Motor neuron (in vitro differentiated cells): ENCODE measurements at regions not wholly inside any gene's neighbourhood (a gene's known extent, or its start where the extent isn't known, plus 50 kb on each side); places are given as distances from the start of the nearest gene placed in this dataset.
A peak's percentile ranks its signal among the peaks of the same experiment; 100 is the strongest.

Experiments used
- ATAC-seq, 8 experiments: fragments of 200-7000 bp; cut with Tn5 transposase; replicated peaks in 6 of 8; 2 replicates each; pipeline ENCODE4 v1.8.0; 2021; ENCODE audit warnings: mild to moderate bottlenecking in 8 of 8, moderate library complexity in 8 of 8
- H3K27ac ChIP-seq, 2 donors: fragments of 250-450 bp; sonication (Bioruptor Pico); 2 replicates each; pipeline ENCODE4 v1.9.0; 2021; ENCODE audit warnings: antibody characterized with exemption in 2 of 2, mild to moderate bottlenecking in 2 of 2, moderate library complexity in 1 of 2
- H3K4me1 ChIP-seq, 2 donors: fragments of 250-450 bp; sonication (Bioruptor Pico); replicated peaks in 1 of 2; 2 replicates each; pipeline ENCODE4 v1.6.1; 2021; ENCODE audit warnings: antibody characterized with exemption in 2 of 2, mild to moderate bottlenecking in 2 of 2, moderate library complexity in 1 of 2
- H3K4me3 ChIP-seq, 5 donors: fragments of 250-450 bp; sonication (Bioruptor Pico); 2 replicates each; pipeline ENCODE4 v1.9.0; 2021; ENCODE audit warnings: antibody characterized with exemption in 5 of 5, mild to moderate bottlenecking in 5 of 5, moderate library complexity in 4 of 5
- WGBS, 10 experiments: fragments of 450-650 bp; shearing (Covaris generic); methylation state at CpG; one replicate each; pipeline ENCODE4 v1.0.0; 2022; 5-methylcytosine and 5-hydroxymethylcytosine counted together
- in situ Hi-C, 9 experiments: fragments of 400-800 bp; cut with MboI; loops; one replicate each; pipeline ENCODE4 v1.15.0; 2021; ENCODE audit warnings: low sequenced_read_pairs in 9 of 9, low pct_unique_long_range_greater_than_20kb in 2 of 9; ENCODE audit not compliant: unreplicated experiment in 9 of 9

DNA sequence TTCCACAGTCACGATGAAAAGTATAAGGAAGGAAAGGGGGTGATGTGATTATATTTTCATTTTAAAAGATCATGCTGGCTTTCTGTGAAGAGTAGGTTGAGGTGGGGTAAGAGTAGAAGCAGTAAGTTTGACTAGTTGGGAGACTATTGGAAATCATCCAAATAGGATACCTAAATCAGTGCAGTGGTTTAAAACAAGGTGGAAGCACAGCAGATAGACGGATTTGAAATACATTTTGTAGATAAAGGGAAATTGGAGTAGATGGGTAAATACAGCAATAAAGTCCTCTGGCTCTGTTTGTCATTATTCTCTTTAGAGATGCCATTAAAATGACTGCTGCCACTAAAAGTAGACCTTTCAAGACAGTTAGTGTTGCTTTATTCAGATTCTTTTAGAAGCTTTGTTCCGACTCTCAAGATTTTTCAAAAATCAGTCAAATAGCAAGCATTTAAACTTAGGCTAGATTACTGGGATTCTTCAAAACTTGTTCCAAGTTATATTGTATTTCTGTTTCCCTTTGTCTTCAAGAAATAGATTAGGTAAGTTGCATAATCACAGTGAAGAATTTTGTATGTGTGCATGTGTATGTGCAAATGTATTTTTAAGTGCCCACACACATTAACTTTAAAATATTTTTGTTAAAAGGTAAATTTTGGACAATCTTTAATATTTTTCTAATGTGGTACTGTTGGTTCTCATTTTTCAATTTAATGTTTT, 61.7 kb upstream of the DTNA start:
- 59 to 100% (median 96%) methylated on average over 1 to 3 of the region's 3 CpGs; no CpG with 5 or more reads in 1 of the 10 experiments for whole genome bisulfite sequencing, 10 experiments
- in situ Hi-C loops: loop anchor here in 1 of 9 experiments (25.0 kb wide), 1 partner anchor 286 kb away; no protein-coding TSS in a partner anchor
- ATAC-seq: no peak
- H3K4me3 ChIP-seq: no peak overlapping the region
- H3K4me1 ChIP-seq: peaks cover 0 to 6% of the 10 kb centered on the region in 2 donors
- H3K27ac ChIP-seq: no peak overlapping the region

DNA sequence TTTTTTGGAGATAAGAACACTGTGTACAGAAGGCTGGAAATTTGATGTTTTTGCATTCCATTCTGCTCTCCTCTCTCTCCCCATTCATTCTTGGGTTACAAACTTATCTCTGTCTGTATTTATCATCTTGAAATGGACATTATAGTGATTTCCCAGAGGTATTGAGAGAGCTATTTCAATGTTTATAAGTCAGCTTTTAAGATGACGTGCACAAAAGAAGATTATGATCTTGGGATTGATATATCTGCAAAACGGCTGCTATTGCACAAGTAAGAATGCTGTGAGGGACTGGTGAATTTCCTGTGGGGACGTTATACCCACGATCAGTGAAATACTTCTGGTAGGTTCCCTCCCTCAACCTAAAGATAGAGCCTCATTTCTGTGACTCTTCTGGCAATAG, 61.0 kb upstream of the DTNA start:
- no peak overlapping the region for H3K4me3 ChIP-seq
- peak in 1 of 8 experiments; percentile 19 for ATAC-seq
- WGBS, 10 experiments: 10 to 82% (median 48%) methylated on average over 2 to 4 of the region's 4 CpGs; no CpG with 5 or more reads in 2 of the 10 experiments
- in situ Hi-C loops: loop anchor here in 1 of 9 experiments (25.0 kb wide), 1 partner anchor 287 kb away; no protein-coding TSS in a partner anchor
- no peak overlapping the region for H3K27ac ChIP-seq
- peaks cover 0 to 6% of the 10 kb centered on the region in 2 donors for H3K4me1 ChIP-seq

- 31 to 100% (median 70%) methylated on average over 1 to 5 of the region's 5 CpGs for WGBS, 10 experiments
- ATAC-seq: no peak
- Histone ChIP-seq H3K4me1 (peaks cover 0 to 6% of the 10 kb centered on the region in 2 donors), H3K27ac (no peak overlapping the region), H3K4me3 (no peak overlapping the region)
- in situ Hi-C loops: loop anchor here in 3 of 9 experiments (25.0 kb wide), 2 partner anchors 112 to 137 kb away; no protein-coding TSS in a partner anchor
Observed at GRCh38 chr18:34650121-34650545, 60.0 kb upstream of the DTNA start.

DNA sequence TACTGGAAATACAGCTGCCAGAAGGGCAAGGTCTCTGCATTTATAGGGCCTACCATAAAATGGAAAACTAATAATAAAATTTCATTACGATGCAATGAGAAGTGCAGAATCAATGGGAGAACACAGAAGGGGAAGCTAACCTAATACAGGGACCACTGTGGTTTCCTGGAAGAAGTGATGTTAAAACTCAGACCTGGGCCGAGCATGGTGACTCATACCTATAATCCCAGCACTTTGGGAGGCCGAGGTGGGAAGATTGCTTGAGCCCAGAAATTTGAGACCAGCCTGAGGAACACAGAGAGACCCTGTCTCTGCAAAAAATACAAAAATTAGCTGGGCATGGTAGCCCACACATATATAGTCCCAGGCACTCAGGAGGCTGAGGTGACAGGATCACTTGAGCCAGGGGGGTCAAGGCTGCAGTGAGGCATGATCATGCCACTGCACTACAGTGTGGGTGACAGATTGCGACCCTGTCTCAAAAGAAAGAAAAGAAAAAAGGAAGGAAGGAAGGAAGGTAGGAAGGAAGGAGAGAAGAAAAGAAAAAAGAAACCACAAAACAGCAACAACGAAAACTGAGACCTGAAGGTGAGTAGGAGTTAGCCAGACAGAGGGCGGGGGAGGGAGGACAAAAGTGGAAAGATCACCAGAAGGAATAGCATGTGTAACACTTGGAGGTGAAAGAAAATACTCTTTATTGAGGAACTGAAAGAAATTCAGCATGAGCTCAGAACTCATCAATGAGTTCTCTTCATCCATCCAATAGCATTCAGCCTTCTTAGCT, 58.3 kb upstream of the DTNA start:
- Histone ChIP-seq H3K4me1 (peaks cover 0 to 6% of the 10 kb centered on the region in 2 donors), H3K4me3 (no peak overlapping the region), H3K27ac (no peak overlapping the region)
- WGBS, 10 experiments: 55 to 100% (median 89%) methylated on average over 1 to 5 of the region's 6 CpGs
- in situ Hi-C loops: loop anchor here in 3 of 9 experiments (25.0 kb wide), 2 partner anchors 111 to 136 kb away; no protein-coding TSS in a partner anchor
- no peak for ATAC-seq

GRCh38 chr18:34655131-34655530, 55.0 kb upstream of the DTNA start:
- Histone ChIP-seq H3K4me1 (peaks cover 10 to 12% of the 10 kb centered on the region in 2 donors), H3K27ac (no peak overlapping the region), H3K4me3 (no peak overlapping the region)
- WGBS, 10 experiments: 60 to 100% (median 100%) methylated on average over 1 of the region's 2 CpGs; no CpG with 5 or more reads in 5 of the 10 experiments
- ATAC-seq: no peak
- in situ Hi-C loops: loop anchor here in 3 of 9 experiments (25.0 kb wide), 2 partner anchors 107 to 132 kb away; no protein-coding TSS in a partner anchor

- peaks cover 14 to 22% of the 10 kb centered on the region in 2 donors for H3K4me1 ChIP-seq
- in situ Hi-C loops: loop anchor here in 3 of 9 experiments (25.0 kb wide), 2 partner anchors 104 to 129 kb away; no protein-coding TSS in a partner anchor
- no peak overlapping the region for H3K27ac ChIP-seq
- WGBS, 10 experiments: 44 to 100% (median 80%) methylated on average over 1 to 4 of the region's 4 CpGs; no CpG with 5 or more reads in 5 of the 10 experiments
- no peak for ATAC-seq
- no peak overlapping the region for H3K4me3 ChIP-seq
Observed at GRCh38 chr18:34657860-34658500, 52.1 kb upstream of the DTNA start.

GRCh38 chr18:34659579-34660517, 50.2 kb upstream of the DTNA start:
- Histone ChIP-seq H3K4me1 (peaks cover 14 to 22% of the 10 kb centered on the region in 2 donors), H3K4me3 (no peak overlapping the region), H3K27ac (peak overlapping the region; percentile 21 to 51)
- in situ Hi-C loops: loop anchor here in 4 of 9 experiments (10.0 to 25.0 kb wide), 3 partner anchors 102 to 127 kb away; no protein-coding TSS in a partner anchor
- peak; percentile 92 to 97 (median 96) for ATAC-seq
- WGBS, 10 experiments: 10 to 40% (median 22%) methylated on average over 1 to 8 of the region's 8 CpGs
